HG02642 (cell line): ENCODE measurements at regions not wholly inside any gene's neighbourhood (a gene's known extent, or its start where the extent isn't known, plus 50 kb on each side); places are given as distances from the start of the nearest gene placed in this dataset.
"Not testable (repeated sequence)": the region's sequence is repeated elsewhere in the genome, so short reads cannot be mapped to it uniquely, and the experiment has no call there.

Source experiments
- ATAC-seq: cut with Tn5 transposase; IDR thresholded peaks from one replicate; pipeline ENCODE4 v1.9.1; 2021; ENCODE audit warnings: mild to moderate bottlenecking; ENCODE audit not compliant: unreplicated experiment, poor library complexity

DNA sequence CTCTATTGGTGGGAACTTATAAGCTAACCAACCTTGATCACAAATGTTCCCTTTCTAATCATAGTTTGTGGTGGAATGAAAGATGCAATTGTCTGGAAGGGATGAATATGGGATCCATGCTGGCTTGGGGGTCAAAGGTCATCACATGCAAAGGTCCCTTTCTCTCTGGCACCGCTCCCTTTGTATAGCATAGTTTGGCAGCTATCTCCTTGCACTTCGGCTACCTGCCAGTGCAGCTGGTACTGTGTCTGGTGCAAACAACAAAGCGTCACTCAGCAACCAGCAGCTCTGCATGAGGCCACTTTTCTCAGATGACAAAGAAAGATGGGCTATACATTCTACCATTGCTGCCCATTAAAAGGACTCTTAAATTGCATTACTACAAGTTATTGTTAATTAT is 188.2 kb upstream of the NFIA start:
- no peak for ATAC-seq

DNA sequence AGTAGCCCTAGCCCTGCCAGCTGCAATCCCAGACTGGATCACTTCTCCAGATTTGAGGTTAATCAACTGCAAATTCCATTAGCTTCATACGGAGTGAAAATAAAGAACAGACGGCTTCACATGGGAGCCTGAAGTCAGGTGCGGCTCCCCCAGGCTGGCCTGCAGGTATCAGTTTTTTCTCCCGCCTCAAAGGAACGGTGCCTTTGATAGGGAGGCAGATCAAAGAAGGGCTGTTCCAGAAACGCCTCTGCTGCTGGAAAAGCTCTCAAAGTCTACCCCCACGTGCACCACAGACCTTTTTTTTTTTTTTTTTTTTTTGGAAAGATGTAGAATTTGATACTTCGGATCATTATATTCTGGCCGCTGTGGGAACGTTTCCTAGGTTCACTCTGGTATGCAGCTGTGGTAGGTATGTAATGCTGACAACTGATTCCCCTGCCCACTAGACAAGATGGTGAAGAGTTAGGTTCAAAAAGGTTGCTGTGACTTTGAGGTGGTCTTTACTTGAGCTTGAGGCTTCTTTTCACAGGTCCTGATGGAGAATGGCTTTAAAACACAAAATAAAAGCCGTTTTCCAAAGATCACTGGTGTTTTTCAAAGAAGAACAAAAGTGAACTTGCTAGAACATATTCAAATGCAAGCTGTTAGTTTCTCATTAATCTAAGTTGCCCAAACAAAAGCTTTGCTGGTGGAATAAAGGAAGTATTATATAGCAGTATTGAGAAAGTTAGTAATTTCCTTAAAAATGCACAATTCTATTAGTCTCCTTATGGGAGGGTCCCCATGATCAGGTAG is 189.0 kb upstream of the NFIA start:
- ATAC-seq, result no peak

DNA sequence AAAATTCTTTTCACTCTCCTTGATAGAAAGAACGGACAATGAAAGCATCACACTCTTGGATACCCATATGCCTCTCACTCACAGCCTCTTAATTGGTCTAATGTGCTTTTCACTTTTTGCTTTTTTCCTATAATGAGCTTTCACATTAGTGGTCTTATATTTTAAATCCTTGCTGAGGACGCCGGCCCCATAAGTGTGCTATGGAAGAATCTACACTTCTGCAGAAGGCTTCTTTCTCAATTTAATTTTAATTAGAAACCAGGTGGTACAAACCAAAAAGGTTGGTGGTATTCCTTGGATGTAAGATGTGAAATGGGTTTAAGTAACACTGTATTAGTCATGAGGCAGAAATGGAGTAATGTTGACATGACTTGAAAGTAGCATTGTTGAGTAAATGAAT is 190.6 kb upstream of the NFIA start:
- no peak for ATAC-seq

DNA sequence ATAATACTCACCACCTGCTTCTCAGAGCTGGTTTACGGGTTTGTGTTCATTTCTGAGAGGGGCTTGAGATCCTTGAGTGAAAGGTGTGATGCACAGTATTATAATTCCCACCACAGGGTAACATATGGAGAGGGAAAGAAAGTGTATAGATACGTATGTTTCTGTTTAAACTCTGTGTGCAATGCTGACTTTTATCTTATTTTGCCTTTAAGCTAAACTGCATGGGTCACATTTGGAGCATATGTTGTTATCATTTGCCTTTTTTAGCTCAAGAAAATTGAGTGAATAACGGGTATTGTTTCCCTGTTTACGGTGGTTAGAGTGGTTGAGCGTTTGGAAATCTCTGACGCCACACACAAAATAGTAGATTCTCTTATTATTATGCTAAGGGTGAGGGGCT is 191.1 kb upstream of the NFIA start:
- ATAC-seq, result no peak

DNA sequence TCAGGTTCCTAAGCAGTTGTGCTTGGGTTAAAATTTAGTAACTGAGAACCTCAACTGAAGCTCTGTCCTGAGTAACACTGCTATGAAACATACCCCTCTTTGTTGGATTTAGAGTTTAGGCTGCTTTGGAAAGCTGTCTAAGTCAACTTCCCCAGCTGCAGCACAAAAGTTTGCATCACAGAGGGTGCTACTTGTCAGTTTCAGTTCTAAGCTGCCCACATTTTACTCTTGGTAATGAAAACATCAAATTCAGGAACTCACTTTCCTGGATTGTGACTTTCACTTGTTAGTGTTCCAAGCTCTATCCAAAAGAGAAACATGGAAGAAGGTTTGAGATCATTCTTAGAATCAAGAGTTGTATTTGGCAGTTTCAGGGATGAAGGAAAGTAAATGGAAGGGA is 191.7 kb upstream of the NFIA start:
- no peak for ATAC-seq

DNA sequence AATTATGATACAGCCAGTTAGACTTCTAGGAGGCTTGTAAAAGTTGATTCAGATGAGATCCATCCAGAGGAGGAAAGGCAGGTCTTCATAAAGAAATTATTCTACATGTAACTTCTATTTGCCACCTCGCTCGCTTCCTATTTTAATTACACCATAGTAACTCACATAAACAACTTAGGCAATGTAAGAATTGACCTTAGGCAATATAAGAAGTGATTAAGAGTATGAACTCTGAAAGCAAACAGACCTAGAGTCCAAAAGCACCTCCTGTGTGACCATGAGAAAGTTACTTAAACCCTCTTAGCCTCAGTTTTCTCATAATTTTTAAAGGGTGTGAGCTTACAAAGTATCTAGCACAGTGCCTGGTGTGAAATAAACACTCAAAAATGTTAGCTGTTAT is 192.7 kb upstream of the NFIA start:
- no peak for ATAC-seq

DNA sequence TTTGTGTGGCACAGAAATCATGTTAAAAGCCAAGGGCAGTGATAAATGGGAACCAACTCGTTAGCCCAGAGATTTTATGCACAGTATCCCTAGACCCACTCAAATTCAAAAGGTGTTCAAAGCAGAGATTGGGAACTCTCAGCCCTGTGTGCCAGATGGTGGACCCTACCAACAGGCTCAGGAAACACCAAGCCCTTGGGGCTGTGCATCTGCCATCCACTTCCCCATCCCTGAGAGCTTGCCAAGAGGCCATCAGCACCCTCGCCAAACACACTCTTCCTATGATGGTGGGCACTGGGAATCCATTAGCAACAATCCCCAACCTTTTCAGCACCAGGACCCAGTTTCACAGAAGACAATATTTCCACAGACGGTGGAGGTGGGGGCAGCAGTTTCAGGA is 194.2 kb upstream of the NFIA start:
- ATAC-seq, result no peak

DNA sequence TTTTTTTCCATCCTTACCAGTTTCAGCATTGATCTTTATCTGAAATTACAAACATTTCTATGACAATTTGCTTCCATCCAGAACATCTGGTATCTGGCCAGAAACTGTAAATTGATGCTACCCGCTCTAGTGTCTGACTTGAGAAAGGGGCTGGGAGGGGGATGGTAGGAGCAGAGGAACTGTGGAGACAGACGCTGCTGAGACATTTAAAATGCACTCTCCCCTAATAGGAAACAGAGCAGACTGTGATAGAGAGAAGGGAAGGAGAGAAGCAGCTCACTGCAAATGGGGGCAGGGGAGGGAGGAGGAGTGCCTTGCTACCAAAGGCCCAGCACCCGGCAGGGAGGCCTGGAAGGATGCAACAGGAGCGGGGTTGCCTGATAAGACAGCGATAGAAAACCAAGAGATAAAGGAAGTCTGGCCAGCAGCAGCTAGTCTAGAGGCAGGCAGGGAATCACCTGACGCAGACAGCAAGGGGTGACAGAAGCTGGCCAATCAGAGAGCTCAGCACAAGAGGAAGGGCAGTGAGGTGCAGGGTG is 195.5 kb upstream of the NFIA start:
- no peak for ATAC-seq

DNA sequence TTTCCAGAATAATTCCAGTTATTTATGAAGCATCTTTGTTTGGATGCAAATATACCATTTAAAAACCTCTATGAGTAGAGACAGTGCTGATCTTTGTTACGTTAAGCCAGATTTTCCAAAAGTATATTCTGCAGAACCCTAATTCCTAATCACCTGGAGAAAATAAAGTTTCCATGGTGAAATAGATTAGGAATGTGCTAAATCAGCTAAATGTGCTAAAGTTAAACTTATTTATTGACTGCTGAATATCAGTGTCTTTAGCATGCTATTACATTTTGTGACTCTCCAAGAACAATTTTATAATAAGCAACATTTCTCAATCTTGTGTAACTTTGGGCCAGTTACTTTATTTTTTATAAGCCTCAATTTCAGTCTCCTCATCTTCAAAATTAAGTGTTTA is 196.3 kb upstream of the NFIA start:
- ATAC-seq, result no peak

DNA sequence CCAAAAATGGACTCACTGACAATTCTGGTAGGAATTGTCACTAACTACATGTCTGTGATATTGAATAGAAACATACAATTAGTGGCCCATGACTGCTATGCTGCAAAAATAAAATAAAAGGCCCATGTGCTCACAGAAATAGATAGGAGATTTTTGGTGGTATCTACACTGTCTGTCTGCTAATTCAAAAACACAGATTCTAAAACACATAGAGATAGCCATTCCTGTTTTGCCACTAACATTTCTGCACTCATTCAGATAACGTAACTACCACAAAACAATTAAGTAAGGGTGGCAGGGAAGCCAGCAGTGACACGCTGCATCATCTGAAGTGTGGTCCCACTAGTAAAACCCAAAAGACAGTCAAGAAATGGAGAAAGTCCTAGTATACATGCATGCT is 202.2 kb upstream of the NFIA start:
- no peak for ATAC-seq

DNA sequence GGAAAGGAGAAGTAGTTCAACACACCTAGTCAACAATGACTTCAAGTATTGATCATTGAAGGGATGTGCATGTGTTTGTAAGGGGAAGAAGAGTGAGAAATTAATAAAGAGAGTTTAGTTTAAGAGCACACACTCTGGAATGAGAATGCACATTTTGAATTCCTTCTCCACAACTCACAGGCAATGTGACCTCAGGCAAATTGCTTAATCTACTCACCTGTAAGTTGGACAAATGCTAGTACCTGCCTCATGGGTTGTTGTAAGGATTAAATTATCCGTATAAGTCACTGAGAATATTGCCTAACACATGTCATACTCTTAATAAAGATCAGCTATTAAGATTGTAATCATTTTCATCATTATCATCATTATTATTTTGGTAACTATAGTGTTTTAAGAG is 204.0 kb upstream of the NFIA start:
- ATAC-seq, result no peak

DNA sequence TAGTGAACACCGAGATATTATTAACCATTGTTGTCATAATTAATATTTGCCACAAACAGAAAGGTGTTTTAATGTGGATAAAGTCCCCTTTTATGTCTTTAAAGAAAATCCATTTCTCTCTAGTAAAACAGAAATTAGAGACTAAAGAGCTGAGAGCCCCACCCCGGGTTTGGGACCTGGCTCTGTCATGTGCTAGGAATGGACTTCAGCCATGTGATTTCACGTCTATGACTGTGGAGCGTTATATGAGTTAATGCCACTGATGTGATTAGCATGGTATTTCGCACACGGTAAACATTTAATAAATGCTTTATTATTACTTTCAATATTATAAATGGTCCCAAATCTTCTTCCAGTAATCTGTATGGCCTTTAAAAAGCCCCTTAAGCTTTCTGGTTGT is 205.0 kb upstream of the NFIA start:
- ATAC-seq, result no peak

DNA sequence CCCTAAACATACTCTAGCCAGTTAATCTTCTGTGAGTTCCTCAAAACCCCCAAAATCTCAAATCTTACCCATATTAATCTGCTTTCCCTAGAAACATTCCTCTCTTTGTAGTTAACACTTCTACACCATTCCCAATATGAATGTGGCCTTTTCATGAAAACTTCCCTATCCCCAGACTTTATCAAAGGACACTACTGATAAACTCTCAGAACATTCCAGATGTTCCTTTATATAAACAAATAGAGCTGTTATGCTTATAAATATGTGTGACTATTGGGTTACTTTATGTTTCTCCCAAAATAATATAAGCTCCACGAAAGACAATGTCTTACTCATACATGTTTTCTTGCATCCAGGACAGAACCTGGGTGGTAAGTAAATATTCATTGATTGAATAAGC is 205.4 kb upstream of the NFIA start:
- no peak for ATAC-seq

DNA sequence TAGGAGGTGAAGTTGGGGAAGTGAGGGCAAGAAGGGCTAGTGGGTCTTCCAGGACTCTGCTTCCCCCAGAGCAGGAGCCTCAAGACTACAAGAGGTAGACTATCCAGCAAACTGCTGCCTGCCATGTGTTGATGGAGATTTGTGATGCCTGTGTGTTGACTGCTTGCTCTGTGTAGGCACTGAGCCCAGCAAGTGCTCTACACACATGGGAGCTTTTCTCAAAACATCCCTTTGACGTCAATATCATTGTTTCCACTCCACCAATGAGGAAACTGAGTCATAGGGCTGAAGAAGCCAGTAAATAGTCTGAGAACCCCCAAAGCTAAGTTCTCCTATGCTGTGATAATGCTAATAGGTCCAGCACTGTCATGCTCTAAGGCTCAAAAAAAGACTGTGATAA is 207.2 kb upstream of the NFIA start:
- ATAC-seq, result no peak

DNA sequence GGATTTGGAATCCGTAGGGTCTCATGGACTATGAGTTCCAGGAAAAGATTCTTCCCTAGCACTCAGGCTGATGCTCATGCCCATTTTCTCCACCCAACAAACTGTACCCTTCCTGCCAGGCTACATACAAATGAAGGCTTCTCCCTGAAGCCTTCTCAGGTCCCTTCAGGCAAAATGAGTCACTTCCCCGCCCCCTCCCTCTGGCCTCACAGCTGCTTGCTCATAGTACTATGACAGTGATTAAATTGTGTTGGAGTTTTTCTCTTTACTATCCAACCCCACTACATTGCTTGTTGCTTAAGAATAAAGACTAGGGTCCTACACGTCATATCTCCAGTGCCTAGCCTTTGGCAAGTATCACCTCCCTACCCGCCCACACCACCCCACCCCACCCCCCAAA is 207.6 kb upstream of the NFIA start:
- ATAC-seq, result no peak

DNA sequence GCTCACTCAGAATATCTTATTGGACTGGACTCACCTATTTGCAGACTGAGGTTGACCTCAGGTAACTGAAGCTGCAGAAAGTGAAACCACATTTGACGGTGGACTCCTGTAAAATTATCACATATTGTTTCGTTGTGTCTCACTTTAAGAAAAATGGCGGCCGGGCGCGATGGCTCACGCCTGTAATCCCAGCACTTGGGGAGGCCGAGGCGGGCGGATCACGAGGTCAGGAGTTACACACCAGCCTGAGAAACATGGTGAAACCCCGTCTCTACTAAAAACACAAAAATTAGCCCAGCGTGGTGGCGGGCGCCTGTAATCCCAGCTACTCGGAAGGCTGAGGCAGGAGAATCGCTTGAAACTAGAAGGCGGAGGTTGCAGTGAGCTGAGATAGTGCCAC is 209.0 kb upstream of the NFIA start:
- not testable (repeated sequence) for ATAC-seq

DNA sequence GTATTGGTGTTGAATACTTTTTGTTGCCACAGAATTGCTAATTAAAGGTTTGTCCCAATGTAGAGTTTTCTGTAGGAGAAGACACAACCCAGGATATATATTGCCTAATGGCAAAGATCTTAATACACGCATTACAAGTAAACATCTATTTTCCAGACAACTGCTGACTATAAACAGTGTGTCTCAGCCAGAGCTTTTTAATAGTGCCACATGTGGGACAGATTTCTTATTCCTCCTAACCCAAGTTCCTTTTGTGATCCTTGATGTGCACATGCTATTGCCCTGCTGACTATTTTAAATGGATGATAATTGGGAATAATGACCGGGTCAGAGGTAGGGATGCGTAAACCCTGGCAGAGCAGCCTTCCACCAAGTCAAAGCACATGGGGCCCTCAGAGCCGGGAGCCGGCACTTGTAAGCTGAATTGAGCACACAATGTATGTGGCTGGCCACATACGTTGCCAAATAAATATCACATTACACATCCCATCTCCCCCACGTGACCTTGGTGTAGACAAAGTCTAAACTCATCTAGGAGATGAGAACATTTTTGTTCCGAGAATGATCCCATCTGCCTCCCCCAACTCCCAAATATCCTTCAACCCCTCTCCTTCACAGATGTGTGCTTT is 209.8 kb upstream of the NFIA start:
- no peak for ATAC-seq

DNA sequence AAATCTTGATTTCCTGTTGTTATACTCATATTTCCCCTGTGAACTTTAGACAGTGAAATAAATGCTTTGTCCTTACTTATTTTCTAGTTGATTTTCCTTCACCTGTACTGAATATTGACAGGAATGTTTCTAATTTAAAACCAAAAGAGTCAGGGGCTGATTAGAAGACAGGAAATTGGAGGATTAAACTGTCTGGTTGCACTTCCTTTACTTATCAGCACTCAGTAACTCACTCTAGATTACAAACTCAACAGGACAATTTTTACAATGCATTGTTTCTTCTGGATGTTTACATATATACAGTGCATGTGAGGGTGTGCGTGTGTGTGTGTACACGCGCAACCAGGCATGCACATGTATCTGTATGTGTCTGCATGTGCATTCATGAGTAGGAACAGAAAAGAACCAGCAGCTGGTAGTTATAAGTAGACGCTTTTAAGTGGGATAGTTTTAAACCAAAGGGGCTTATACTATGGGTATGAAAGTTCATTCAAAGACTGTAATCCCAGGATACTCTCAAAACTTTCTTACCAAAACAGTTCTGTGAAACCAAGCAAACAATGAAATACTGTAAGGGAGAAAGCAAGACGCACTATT is 212.0 kb upstream of the NFIA start:
- no peak for ATAC-seq

DNA sequence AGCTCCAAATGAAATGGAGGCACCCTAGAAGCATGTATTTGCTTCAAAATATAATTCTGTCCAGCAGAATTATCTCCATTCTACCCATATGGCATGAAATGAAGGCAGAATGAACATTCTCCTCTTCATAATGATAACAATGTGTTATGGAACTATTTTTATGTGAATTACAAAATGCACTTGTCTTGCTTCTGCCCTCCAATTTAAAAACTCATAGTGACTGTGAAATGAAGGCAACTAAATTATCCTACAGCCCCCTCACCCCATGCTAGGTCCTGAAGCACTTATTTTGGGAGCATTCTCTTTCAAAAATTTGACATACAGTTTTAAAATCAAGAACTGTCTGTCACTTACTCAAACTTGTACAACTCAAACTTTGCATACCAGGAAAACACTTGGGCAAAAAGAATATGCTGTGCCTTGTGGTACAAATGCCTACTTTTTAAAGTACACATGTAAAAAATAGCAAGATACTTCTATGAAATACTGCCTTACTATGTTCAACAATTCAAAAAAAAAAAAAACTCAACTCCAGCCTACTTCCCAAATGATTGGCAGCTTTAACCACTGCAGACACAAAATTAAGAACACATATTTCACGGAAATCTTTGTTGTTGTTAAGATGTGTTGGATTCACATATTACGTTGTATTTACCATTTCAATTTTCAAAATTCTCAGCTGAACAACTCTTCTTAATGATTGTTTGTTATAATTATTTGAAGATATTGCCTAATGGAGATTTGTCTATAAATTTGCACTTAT is 213.3 kb upstream of the NFIA start:
- ATAC-seq, result no peak

DNA sequence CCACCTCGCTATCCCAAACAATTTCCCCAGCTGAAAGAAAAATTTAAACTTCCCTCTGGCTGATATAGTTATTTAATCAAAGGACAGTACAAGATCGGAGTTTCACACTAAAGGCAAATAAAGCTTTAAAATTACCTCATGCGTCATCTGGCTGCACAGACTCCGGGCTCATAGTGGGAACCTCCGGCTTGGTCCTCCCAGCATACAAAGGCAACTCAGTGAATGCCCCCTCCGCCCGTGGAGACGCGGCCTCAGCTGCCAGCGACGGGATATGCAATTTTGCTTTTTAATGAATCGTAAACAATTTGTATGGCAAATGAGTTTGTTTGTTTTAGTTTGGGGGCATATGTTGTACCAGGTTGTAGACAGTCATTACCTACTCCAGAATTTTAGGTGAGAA is 214.6 kb upstream of the NFIA start:
- no peak for ATAC-seq
